Upper lobe of left lung (tissue), 4 donors: ENCODE measurements at regions not wholly inside any gene's neighbourhood (a gene's known extent, or its start where the extent isn't known, plus 50 kb on each side); places are given as distances from the start of the nearest gene placed in this dataset.

Experiments used
- CTCF ChIP-seq, 6 experiments: fragments of 450-650 bp in 4 of 6; fragments of 200-600 bp in 2 of 6; sonication (generic) in 2 of 6; IDR thresholded peaks; one replicate each; pipeline ENCODE4 v1.5.1; 2016 to 2019; ENCODE audit warnings: antibody characterized with exemption in 6 of 6
- EP300 ChIP-seq, 4 donors: sonication (generic); formaldehyde crosslinking; IDR thresholded peaks; one replicate each; pipeline ENCODE4 v1.5.1; 2017; ENCODE audit warnings: antibody characterized with exemption in 4 of 4, control low read depth in 2 of 4
- POLR2A ChIP-seq, 4 donors: fragments of 450-650 bp; IDR thresholded peaks; one replicate each; pipeline ENCODE4 v1.5.1; 2016 to 2017; ENCODE audit warnings: antibody characterized with exemption in 4 of 4, mild to moderate bottlenecking in 2 of 4
- POLR2AphosphoS5 ChIP-seq, 2 donors: sonication (generic); formaldehyde crosslinking; IDR thresholded peaks; one replicate each; pipeline ENCODE4 v1.5.1; 2017; ENCODE audit warnings: antibody characterized with exemption in 2 of 2

- TF ChIP-seq CTCF (IDR thresholded peaks at IDR 0.05) (no peak), POLR2AphosphoS5 (IDR thresholded peaks at IDR 0.05) (no peak), EP300 (IDR thresholded peaks at IDR 0.05) (no peak), POLR2A (IDR thresholded peaks at IDR 0.05) (no peak)
These were observed 578.7 kb downstream of the BCOR start for GRCh38 chrX:39519030-39519488.
